NCI-H128 (cell line): ENCODE measurements at regions not wholly inside any gene's neighbourhood (a gene's known extent, or its start where the extent isn't known, plus 50 kb on each side); places are given as distances from the start of the nearest gene placed in this dataset.
"Not testable (repeated sequence)": the region's sequence is repeated elsewhere in the genome, so short reads cannot be mapped to it uniquely, and the experiment has no call there.

Experiments
- DNase-seq: peaks from one replicate; lab custom pipeline; 2025; ENCODE audit not compliant: unreplicated experiment; lab: John Stamatoyannopoulos, UW

DNA sequence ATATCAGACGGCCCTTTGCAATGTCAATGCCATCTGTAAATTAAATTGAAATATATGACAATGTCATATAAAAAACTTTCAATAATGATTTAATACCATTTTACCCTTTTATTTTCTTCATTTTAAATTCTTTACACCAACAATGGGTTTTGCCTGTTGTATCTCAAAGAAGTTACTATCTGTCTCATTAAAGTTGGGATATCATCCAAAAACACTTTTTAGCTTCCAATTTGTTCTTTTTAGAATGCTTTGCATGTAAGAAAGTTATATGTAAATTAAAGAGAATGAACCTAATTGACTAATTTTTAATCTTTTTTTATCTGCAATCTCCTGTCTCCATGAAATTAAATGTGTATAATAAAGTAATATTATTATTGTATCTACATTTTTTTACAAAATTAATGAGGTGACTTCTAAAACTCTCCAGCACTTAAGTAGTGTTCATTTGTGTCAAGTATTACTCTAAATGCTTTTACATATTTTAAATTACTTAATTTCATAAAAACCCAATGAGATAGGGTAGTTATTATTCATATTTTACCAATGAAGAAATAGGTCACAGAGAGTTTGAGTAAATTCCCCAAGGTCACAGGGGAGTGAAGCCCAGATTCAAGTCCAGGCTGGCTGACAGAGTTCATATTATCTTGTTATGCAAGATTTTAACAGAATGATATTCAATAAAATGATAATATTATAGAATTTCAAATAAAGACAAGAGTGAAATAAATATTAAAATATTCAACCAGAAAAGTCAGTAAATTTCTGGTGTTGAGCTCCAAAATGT is 673.0 kb upstream of the FLRT2 start:
- no peak for DNase-seq

DNA sequence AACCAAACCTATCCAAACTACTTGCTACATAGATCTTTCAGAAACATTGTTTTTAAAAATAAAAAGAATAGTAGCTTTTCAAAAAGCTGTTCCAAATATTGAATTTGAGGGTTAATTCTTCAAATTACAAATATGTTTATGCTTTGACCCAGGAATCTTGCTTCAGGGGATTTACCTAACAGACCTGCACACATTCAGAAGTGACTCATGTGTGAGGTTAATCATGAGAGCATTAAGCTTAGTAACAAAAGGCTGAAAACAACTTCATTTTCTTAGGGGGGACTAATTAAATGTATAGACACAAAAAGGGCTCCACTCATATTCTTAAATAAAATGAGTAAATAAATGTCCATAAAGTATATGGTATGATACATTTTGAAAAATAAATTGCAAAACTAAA is 672.4 kb upstream of the FLRT2 start:
- no peak for DNase-seq

DNA sequence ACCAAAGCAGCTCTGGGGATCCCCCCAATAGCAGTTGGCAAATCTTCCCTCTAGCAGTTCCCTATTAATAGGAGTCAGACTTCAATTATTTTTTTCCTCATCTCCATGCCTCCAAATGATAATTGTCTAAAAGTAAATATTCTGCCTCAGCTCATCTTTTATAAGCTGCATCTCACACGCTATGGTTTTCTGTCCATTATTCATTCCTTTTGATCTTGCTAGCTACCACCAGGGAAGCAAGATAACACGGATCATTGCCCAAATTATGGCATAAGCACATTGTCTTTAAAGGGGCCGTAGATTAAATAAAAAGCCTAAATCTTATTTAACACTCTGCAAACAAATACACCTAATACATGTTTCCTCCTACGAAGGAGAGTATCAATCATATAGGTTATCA is 670.8 kb upstream of the FLRT2 start:
- no peak for DNase-seq

DNA sequence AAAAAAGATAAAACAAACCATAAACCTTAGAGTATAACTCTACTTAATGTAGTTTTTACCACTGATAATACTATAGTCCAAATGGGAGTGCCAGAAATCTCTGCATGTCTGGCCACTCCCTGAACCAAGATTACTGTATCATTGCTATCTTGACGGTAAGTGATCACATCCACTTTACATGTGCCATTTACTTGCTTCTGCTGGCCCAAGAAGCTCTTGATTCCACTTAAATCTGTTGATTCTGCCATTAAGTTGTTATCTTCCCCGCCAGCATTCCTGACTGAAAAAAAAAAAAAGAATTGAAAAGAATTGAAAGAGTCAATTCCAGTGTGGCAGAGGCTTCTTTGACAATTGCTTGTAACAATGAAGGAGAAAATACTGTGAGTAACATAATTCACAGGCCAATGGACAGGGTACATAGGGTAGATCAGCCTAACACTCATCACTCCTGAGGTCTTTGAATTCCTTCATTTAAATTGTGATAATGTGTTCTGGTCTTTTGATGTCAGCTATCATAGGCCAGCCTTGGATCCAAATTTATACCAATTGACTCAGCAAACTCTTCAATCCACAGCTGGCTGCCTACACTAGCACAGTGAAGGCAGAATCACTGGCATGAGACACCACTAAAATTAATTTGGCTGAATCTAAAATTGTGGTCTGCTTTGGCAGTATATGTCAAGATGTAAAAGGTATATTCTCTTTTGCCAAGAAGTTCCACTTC is 665.2 kb upstream of the FLRT2 start:
- DNase-seq, result no peak

DNA sequence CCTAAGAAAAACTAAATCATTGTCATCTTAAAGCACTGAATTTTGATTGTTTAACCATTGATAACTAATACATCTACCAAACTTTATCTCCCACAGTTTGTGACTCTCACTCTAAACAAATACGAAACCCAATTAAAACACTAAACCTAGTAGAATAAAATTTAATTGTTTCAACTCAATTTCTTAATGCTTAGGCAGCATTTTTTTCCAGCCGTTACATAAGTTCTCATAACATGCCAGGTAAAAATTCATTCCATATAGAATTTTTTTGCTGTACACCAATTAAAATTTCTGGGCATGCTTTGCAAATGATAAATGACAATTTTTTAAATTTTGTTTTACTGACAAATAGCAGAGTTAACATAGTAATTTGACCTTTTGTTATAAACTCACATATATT is 658.2 kb upstream of the FLRT2 start:
- no peak for DNase-seq

DNA sequence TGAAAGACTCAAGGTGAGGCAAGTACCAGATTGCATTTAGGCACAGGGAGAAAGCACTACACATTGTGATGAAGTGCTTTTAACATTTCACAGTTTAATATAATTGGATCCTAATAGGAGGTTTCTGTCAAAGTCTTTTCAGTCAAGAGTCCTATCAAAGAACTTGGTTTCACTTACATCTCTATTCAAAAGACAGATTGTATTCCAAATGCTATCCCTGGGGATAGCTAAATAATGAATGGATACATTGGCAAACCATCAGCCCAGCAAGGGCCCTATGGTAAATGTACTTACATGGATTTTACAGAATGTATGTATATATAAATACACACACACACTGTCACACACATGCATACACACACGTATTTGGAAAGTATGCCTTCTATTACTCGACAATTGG is 655.5 kb upstream of the FLRT2 start:
- peak; percentile 83 for DNase-seq

DNA sequence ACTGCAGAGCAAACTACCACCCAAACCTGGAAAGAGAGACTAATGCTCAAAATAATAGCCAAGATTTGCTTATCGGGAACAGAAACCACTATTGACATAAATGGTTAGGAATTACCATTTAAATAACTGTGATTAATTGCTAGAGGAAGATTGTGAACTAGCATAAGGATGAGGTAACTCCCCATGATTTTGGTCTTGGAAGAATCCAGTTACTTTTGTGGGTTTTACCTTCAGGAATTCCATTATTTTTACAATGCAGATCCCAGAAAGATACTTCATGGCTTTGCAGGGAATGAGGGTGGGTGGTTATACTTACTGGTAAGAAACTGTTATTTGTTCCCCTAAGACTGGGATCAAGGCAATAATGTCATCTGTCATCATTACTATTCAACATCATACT is 652.9 kb upstream of the FLRT2 start:
- DNase-seq, result no peak

DNA sequence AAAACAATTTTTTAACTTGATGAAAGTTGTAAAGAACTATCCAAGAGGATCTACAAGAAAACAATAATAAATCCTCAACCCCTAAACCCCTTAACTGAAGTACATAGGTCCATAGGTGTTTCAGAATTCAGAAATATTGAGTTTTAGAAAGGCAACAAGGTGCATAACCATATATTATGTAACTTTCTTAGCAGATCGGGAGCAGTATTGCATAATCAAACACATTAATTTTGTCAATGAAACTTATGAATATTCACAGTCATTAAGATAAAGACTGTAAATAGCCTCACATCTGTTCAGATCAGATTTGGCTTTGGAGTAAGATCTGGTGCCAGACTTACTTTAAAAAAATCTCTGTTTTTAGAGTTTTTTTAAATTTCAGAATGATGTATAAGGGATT is 647.1 kb upstream of the FLRT2 start:
- DNase-seq, result no peak

DNA sequence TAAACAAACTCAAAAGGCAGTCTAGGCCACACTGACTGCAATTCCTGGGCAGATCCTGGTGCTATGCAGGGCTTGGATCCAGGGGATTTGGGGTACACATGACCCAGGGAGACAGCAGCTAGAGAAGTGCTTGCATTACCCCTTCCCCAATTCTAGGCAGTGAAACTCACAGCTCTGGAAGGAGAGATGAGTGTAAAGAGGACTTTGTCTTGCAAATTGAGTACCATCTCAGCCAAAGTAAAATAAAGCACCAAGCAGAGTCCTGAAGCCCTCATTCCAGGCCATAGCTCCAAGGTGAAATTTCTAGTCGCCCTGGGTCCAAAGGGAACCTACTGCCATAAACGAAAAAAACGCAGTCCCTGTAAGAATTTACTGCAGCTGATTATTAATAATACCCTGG is 644.9 kb upstream of the FLRT2 start:
- no peak for DNase-seq

DNA sequence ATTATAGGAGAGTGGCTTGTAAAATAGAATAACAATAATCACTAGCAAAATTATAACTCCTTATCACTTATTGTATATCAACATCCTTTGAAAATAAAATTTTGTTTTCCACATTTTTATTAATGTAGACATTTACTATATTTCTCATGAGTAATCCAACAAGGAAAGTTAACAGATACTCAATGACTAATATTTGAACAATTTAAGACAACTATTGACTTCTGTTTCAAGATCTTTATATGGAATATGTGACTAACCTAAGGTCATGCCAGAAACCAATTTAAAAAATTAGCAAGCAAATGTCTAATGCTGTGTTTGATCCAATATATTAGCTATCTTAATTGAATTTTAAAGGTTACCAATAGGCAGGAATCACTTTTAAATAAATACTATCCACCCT is 638.5 kb upstream of the FLRT2 start:
- no peak for DNase-seq

DNA sequence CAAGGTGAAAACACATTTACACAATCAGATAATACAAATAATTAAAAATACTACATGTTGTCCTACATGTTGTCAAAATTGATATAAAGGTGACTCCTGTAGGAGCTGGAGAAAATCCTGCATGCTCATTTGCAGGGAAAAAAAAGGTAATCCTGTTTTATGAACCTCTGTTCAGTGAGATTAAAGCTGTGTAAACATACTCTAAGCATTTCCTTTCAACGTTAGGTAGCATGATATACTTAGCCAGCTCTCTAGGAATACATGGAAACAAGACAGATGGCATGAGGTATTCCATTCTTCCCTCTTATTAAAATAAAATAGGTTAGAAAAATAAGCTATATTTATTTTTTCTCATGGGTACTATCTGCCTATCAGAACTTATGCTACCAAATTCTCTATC is 635.7 kb upstream of the FLRT2 start:
- DNase-seq, result peak; percentile 14

DNA sequence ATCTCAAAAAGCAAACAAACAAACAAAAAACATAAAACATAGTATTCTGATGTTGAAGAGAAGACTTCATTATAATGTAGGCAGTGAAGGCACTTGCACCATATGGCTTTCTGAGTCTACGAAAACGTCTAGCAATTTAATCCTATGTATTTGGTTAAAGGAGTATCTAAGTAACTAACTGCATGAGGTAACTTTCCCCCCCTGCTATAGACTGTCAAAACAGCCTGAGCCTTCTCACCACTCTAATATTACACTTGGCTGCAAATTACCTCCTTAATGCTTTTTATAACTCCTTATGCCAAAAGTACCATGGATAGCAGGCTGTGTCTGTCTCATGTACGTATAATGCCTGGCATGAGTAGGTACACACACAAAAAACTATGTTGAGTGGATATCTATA is 607.6 kb upstream of the FLRT2 start:
- no peak for DNase-seq

DNA sequence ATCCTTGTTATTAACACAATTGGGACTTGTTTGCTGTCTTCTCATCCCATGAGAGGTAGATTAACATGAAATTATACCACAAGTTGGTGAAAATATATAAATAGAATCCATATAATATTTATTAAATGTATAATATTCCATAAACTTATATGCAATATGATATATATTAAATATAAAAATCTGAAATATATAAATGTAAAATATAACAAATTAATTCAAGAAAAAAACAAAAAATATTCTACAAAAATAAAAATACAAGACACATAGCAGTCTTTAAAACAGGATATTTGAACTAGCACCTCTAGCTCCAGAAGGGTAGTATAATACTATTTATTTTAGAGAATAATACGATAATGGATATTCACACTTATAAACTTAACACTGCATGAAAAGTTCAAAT is 603.3 kb upstream of the FLRT2 start:
- DNase-seq, result no peak

DNA sequence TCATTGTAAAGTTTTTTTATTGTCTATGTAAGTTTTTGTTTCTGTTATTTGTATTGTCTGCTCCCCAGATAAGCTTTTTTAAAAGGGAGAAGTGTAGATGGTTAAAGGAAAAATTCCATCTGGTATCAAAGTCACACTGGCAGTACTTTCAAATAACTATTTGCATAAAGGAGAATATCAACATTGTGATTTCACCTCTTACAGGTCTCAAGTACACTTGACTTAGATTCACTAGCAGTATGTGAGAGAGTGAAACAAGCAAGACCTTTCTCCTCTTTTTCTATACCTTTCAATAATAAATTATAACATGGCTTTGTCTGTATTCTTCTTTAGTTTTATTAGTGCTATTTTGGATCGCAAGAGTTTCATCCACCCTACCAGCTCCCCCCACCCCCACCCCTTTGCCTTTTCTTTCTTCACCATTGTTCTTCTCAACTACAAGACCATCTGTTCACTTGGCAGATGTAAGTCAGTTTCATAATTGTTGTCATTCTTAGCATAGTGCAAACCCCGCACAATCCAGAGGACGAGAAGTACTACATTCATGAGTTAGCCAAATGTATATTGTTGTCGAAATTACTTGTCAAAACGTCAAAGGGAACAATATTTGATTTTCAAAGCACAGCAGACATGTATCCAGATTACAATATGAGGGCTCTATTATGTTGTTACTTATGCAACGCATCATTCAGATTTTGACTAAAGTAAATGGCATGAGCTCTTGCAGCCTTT is 602.7 kb upstream of the FLRT2 start:
- no peak for DNase-seq

DNA sequence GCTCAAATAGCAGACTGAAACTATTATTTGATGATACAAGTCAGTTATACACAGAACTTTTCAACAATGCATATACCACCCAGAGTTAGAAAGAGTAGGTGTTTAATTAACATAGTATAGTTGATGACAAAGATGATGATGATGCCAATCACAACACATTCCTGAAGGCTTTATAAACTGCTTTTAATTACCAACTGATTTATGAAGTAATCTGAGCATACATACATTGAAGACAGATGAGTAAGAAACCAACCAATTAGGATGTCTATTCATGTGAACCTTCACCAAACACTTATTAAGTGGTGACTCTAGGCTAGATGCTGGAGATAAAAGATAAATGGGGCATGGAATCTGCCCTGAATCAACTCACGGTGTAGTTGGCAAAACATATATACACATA is 600.9 kb upstream of the FLRT2 start:
- DNase-seq, result no peak

DNA sequence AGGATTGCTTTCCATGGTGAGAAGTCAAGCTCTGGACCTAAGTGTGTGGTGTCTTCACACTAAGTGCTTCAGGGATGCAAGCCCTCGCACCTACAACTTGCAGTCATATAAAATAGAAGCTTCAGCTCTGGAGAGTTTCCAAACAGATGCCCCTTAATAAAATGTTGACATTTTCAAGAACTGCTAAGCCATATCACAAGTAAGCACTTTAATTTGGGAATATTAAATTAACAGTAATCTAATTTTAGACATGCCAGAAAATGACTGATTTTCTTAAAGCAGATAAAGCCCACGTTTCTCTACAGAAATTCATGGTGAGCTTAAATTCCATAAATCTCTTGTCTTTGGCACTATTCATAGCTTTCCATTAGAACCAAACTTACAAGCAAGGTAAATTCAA is 600.1 kb upstream of the FLRT2 start:
- no peak for DNase-seq

DNA sequence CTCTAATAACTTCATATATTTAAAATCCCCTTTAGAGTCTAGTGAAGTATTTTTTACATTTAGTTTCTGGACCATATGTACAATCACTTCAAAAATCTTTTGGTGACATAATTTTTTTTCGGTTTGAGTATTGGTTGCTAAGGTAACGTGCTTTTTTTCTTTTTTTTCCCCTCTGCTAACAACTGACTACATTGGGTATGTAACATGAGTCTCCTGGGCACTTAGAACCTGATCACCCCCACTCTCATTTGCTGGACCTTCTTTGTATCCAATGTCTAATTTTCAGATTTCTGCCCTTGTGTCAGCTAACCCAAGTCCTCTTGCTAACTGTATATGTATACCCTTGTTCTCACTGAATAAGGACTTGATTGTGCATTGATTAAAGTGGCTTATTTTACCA is 592.9 kb upstream of the FLRT2 start:
- no peak for DNase-seq

DNA sequence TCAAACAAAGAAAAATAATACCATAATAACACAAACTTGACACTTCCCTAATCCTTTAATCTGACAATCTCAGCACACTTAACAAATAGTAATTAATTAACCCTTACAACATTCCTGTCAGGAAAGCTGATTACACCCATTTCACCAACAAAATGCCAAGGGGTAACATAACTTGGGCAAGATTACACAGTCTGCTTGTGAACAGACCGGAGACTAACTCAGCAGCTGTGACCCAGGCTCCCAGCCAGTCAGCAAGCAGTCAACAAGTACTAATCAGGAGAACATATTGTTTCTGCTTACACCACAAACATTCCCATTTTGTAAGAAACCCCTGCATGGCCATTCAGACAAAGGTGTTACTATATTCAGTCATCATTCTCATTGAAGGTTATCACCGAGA is 592.5 kb upstream of the FLRT2 start:
- DNase-seq, result no peak

DNA sequence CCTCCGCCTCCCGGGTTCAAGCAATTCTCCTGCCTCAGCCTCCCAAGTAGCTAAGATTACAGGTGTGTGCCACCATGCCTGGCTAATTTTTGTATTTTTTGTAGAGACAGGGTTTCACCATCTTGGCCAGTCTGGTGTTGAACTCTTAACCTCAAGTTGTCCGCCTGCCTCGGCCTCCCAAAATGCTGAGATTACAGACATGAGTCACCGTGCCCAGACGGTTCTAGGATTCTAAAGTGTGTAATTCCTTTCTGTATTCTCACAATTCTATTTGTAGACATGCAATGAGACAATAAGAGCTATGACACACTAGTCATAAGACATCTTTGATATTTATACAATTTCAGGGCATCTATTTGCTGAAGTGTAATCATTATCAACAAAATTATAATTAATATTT is 585.0 kb upstream of the FLRT2 start:
- DNase-seq, result not testable (repeated sequence)

DNA sequence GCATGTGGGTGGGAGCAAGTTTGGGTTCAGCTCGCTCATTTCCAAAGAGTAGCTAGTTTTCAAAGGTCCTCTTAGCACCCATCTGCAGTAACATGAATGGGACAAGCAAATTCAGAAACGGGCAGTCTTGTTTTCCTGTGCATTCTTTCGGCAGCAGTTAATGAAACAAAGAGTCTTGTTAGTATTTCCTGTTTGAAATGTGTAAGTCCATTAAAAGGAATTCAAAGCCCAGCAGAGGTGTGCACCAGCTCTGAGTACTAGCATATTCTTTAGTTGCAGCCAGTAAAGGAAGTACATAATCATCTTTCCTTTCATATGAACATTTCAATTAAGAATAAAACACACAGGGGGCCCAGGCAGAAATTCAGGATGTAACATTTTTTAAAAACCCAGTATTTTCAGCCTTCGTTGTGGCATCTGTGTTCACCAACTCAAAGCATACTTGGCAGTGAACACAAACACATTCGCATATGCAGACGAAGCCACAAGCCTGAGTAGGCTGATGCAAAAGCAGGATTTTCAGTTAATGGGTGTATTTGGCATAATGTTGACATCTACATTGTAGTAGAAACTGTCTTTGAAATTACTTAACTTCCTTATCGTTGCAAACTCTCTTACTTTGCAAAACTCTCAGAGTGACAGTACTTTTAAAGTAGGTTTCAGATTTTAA is 570.0 kb upstream of the FLRT2 start:
- no peak for DNase-seq

DNA sequence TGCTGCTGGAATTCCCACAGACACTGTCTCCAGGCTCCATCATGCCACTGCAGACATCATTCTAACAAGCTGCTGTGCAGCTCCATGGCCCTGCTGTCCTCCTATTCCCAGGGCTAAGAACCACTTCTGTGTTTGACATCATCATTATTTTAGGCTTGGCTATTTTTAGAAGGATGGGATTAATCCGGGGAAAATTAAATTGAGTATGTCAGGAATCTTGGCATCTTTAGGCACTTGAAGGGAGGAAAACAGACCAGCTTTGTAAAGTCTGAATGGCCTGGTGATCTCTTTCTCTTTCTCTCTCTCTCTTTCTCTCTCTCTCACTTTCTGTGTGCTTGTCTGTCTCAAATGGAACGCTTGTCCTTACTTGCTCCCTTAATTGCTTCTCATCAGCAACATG is 568.3 kb upstream of the FLRT2 start:
- DNase-seq, result peak; percentile 34

DNA sequence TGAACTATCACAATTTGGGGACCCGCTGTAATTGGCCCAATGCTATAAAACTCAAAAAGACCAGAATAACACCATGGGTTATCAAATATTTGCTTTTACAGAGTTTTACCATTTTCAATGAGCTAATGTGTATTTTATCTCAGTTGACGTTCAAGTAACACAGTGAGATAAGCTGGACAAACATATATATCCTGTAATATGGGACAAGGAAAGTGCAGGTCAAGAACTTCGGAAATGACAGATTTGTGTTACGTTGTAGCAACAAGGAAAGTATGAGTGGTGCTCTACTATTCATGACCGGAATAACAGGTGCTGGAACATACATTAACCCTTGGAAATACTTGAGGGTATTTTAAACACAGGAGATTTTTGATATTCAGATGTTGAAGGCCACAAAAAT is 566.4 kb upstream of the FLRT2 start:
- no peak for DNase-seq
